NCI-H524 treated with DMSO at 0.1 percent for 48 hours (cell line): ENCODE measurements at regions not wholly inside any gene's neighbourhood (a gene's known extent, or its start where the extent isn't known, plus 50 kb on each side); places are given as distances from the start of the nearest gene placed in this dataset.
"Not testable (repeated sequence)": the region's sequence is repeated elsewhere in the genome, so short reads cannot be mapped to it uniquely, and the experiment has no call there.

Experiments used
- DNase-seq: peaks from one replicate; lab custom pipeline; 2025; lab: John Stamatoyannopoulos, UW

DNA sequence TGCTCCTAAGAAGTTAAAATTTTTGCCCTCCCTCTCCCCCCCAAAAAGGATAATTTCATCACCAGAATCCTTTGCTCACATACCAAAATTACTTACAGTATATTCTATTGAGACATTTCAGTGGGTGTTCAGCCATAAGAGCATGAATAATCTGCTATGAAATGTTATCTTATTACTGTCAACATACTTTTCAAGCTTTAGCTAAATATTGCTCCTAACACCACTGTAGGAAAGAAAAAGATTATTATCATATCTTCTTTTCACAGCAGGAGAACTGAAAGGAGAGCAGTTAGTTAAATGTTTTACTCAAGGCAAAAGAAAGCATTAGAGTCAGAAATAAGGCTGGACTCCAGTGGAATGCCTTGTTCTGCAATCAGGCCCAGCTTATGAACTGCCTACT lies 231.0 kb upstream of the GYPA start:
- no peak for DNase-seq

DNA sequence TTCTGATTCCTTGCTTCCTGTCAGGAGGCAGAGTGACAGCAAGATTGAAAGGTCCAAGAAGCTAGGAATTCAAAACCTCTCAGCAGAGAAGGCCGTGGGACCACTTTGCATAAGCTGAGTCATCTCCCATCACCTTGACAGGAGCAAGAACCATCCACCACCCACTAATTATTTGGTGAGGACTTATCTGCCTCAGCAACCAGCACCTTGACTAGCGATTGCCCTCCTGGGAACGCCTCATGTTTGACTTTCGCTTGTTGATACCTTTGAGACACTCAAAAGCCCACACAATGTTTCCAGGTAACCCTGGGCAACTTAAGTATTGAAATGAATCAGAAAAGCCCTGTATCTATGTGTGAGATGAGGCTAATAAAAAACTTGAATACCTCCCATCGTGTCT lies 233.5 kb upstream of the GYPA start:
- DNase-seq, result no peak

DNA sequence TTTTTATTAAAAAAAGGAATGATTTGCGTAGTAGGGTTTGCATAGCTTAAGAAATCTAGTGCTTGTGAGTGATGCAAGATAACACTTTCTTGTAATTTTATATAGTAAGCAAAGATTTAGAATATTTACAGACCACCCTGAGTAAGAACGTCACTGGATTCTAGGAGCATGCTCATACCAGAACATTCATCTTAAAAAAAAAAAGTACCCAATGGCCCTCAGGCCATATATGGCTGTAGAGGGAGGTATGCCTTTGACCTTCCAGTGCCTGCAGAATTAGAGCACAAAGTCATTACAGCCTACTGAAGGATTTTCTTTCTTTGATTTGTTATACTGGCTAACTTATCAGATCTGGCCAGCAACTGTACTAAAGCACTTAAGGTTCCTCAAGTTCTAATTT lies 236.3 kb upstream of the GYPA start:
- no peak for DNase-seq

DNA sequence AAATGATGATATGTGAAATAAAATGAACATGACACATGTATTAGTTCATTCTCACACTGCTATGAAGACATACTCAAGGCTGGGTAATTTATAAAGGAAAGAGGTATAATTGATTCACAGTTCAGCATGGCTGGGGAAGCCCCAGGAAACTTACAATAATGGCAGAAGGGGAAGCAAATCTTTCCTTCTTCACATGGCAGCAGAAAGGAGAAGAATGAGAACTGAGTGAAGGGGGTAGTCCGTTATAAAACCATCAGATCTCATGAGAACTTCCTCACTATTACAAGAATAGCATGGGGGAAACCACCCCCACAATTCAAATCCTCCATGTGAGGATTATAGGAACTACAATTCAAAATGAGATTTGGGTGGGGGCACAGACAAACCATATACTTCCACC lies 243.9 kb upstream of the GYPA start:
- no peak for DNase-seq

DNA sequence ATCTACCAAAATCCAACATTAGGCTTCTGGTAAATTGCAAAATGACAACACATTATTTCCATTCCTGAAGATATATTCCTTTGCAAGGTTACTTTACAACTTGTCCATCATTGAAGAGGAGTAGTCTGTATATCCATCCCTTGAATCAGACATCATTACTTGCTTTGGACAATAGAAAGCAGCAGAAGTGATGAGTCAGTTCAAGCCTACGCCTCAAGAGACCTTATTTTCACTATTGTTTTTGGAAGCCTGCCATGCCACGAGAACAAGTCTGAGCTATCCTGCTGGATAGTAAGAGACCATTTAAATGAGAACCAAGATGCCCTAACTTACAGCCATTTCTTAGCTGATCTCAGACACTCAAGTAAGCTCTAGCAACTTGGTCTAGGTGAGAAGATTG lies 246.0 kb upstream of the HHIP start:
- no peak for DNase-seq

DNA sequence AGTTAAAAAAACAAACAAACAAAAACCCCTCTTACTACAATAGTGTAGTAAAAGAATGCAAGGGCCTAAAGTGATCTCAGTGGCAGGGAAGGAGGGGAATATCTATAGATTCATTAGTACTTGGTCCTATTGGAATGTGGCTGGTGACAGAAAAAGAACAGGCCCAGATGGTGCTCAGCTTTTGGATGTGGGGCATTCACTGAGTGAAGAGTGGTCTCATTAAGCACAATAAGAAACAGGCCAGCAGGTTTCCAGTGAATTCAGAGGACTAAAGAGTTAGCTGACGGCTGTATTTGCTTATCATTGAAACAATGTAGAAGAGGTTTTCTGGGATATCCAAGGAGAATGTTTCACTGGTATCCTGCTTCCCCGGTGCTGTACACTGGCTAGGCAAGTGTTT lies 243.8 kb upstream of the HHIP start:
- DNase-seq, result no peak

DNA sequence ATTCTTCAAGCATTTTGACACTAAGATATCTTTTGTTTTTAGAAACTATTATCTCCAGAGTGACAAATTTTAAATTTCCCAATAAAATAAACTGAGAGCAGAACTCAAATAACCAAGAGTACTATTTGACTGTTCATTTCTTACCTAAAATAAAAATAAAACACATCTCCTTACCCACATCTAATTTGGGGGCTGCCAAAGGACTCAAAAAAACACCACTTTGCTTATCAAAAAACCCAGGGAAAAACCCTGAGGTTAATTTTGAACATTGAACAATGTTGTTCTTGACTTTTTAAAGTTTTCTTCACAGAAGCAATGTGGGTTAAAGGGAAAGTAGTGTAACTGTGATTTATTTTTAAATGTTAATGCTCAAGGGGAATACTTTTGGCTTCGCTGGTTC lies 243.0 kb upstream of the HHIP start:
- no peak for DNase-seq

DNA sequence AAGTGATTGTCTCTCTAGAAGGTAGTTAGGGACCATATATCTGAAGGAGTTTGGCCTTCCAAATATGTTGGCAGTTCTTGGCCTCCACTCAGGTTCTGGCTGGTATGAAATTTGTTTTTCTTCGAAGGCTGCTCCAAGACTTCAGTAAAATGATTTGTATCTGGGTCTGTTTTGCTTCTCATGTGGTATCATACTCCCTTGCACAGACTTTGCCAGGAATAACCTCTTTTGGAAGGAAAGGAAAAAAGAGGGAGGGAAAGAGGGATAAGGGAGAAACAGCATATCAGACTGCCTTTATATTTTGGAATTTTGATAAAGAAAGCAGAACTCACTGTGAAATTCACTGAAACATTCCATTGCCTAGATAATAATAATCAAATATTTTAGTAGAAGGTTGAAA lies 242.1 kb upstream of the HHIP start:
- DNase-seq, result no peak

DNA sequence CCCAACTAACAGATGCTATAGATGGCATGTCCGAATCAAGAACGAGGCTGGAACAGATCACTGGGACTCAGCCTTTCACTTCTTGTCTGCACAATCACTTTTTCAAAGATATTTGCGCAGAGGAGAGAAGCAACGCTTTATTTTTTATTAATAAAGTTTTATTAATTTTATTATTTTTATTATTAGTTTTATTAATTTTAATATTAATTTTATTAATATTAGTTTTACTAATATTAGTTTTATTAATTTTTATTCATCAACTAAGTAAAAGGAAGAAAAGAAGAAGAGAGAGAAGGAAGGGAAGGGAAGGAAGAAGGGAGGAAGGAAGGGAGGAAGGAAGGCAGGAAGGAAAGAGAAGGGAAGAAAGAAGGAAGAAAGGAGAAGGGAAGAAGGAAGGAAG lies 236.4 kb upstream of the HHIP start:
- no peak for DNase-seq

DNA sequence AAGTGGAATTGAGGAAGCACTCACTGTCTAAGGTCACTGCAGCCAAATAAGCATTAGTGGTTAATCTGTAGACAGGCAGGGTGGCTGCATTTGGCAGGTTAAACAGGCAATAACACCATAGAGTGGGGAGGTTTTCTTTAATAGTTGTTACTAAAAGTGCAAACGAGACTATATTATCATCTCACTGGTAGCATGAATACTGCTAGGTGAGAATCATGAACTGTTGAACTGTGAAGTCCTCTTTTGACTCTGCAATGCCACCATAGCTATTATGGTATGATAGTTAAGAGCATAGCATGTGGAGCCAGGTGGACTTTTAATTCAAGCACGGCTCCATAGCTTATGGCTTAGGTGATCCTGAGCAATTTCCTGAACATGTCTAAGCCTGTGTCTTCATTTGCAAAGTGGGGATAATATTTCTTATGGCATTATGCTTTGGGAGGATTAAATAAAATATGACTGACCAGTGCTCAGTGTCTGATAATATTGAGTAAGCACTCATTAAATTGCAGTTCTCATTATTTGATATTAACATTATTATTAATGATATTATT lies 235.6 kb upstream of the HHIP start:
- no peak for DNase-seq

DNA sequence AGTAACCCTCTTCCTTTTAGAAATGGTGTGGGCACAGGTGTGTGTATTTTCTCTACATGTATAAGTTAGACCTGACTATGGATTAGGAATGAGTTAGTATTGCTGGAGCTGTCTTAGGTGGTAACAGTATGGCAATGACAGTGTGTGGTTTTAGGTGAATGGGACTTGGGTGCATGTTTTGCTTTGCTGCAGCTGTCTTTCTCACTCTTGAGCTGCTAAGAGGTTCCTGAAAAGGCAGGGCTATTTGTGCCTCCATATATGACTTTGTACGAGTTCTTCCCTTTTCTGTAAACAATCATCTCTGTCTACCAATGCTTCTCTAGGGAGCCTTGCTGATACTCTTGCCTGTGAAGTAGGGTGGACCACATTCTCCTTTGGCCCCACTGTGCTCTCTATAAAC lies 234.8 kb upstream of the HHIP start:
- no peak for DNase-seq

DNA sequence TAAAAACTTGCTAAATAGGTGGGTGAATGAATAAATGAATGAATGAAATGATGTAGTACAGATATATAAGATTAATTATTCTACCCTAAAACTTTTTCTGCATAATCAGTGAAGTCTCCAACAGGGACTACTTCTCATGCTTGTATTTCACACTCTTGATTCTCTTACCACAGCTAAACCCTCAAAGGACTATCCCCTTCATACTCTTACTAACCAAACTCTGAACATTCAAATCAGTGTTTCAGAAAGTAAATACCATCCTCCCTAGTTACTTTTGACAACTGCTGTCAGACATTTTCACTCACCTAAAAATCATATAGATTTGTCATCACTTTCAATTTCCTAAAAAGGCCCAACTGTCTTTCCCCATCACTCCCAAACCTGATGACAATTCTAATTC lies 234.3 kb upstream of the HHIP start:
- DNase-seq, result no peak

DNA sequence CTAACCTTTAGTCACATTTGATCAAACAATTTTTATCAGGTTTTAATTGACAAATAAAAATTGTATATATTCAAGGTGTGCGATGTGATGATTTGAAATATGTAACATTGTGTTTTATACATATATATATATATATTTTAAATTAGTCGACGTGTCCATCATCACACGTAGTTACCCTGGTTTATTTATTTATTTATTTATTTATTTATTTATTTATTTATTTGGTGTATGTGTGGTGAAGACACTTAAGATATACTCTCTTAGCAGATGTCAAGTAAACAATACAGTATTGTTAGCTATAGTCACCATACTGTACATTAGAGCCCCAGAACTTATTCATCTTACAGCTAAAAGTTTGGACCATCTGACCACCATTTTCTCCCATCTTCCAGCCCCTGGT lies 224.9 kb upstream of the HHIP start:
- DNase-seq, result no peak

DNA sequence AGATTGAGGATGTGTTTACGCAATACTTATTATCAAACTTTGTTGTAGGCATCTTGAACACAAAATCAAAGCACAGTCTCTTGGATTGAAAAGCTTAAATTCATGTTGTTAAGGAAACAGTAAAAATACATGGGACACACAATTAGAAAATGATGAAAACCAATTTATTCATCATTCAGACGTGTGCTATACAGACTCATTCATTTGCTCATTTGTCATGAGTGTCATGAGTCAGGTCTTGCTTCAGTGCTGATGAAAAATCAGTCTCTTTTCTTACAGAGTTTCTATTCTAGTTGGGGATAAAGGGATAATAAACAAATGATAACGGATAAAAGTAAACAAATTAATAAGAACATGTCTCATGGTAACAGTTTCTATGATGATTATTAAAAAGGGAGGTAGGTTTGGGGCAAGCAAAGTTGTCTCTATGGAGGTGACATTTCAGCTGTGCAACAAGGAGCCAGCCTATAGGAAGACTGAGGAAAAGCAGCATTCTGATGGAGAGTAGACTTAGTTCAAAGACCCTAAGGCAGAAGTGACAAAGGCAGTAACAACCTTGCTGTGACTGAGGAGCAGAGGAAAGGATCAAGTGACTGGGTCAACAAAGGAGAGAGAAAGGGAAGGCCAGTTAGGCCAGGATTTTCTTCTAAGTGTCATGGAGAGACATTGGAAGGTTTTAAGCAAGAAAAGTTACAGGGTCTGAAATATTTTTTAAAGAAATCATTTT lies 224.0 kb upstream of the HHIP start:
- DNase-seq, result no peak

DNA sequence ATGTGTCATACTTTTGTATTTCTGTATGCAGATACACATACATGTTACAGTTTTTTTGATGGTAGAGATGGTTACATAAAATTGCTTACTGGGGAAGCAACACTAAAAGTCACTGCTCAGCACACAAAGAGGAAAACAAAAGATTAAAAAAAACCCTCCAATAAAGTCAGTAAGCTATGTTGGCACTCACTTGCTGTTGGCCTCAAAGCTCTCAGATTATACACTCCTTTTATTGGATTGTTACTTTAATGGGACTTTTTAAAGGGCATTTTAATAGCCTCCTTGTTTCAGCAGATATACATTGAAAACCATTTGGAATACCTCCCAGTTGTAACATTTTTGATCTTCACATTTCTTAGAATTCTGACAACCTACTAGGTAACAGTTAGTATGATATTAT lies 222.0 kb upstream of the HHIP start:
- DNase-seq, result no peak

DNA sequence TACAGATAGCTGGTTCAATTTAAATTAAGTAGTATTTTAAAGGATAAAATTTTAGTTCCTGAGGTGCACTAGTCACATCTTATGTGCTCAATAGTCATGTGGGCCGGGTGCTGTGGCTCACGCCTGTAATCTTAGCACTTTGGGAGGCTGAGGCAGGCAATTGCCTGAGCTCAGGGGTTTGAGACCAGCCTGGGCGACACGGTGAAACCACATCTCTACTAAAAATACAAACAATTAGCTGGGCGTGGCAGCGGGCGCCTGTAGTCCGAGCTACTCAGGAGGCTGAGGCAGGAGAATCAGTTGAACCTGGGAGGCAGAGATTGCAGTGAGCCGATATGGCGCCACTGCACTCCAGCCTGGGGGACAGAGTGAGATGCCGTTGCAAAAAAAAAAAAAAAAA lies 219.9 kb upstream of the HHIP start:
- DNase-seq, result not testable (repeated sequence)

DNA sequence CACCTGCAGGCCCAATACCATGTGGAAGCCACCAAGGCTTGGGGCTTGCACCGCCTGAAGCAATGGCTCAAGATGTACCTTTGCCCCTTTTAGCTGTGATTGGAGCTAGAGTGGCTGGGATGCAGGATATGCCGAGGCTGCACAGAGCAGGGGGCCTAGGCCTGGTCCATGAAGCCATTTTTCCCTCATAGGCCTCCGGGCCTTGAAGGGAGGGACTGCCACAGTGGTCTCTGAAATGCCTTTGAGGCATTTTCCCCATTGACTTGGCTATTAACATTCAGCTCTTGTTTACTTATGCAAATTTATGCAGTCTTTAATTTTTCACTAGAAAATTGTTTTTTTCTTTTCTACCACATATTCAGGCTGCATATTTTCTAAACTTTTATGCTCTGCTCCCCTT lies 203.2 kb upstream of the HHIP start:
- no peak for DNase-seq

DNA sequence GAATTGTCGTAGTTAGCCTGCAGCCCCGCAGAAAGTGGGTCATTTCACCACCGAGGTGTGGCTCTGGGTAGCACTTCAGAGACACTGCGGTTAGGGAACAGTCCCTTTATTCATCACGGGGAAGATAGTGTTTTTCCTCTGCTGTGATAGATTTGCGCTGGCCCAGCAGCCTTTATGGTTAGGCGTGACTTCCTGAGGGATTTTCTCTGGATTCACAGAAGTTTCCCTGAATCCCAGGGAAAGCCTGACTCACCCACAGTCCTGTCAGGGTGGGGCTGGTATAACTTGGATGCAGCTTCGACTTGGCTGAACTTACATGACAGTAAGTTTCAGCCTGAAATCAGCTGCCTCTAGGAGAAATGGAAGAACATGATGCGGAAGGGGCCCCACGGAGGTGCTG lies 196.3 kb upstream of the HHIP start:
- no peak for DNase-seq

DNA sequence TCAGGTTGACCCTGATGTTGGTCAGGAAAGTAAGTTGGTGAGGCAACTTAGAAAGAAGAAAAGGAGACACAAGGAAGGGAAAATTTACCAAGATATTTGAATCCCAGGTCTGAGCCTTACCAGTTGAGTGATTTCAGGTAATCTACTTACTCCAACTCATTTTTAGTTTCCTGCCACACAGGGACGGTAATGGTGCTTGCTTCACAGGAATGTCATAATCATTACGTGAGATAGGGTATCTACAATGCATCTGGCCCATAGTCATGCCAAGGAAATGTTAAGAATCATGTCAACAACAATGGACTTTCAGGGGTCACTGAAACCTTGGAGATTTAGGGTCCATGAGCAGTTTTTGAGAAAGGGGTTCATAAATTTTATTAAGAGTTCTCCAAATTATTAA lies 195.4 kb upstream of the HHIP start:
- no peak for DNase-seq

DNA sequence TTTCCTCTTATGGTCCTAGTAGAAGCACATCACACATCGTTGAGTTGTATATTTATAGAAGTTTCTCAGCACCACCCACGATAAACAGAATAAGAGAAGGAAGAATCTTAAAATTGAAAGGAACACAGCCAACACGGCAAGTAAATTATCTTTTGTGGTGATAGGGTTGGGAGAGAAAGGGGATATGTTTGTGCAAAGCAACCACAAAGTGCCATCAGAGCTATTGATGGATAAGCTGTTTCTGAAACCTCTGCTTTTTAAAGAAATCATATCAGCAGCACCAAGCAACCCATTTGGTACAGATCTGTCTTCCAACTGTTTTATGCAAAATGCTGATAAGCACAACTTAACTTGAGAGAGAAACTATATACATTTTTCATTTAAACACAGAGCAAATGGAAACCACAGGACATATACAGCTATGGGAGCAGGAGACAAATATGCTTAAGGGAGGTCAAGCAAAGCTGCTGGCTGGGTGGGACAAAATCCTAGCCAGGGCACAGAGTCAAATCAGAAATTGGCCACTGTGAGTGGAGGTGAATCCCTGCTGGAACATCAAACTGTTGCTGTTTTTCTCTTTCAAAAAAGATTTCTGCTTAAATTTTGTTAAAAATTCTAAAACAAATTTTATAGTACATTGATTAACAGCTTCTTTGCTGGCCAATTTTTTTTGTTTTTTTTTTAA lies 194.0 kb upstream of the HHIP start:
- no peak for DNase-seq

DNA sequence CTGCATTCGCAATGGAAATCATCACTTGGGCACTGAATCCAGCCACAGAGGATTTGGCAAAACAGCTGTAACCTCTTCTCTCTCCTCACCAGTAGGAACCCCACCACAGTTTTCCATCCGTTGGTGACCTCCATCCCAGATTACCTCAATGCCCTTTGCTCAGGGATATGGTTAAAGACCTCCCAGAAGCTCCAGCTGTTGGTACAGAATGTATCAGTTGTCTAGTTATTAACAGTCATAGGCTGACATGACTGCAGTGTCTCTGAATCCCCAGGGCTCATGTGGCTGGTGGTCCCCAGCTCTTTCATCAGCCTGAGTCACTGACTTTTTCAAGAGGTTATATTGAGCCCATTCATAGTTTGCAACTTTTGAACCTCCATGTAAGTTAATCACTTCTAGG lies 189.8 kb upstream of the HHIP start:
- DNase-seq, result no peak

DNA sequence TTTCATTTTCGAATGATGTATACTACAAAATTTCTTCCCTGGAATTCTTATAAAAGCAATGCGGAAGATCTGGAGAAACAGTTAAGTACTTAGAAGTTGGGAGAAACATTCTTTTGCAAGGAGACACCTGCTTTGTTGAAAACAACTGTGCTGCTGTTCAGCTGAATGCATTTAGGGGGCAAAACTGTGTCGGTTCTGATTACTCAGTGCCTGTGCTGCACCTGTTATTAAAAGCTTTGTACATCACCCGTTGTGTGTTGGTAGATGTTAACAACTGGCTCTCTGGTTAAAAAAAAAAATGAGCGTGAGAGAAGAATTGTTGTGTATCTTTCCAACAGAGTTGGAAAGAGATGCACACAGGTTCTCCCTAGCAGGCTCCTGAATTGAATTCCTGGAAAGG lies 184.1 kb upstream of the HHIP start:
- no peak for DNase-seq

DNA sequence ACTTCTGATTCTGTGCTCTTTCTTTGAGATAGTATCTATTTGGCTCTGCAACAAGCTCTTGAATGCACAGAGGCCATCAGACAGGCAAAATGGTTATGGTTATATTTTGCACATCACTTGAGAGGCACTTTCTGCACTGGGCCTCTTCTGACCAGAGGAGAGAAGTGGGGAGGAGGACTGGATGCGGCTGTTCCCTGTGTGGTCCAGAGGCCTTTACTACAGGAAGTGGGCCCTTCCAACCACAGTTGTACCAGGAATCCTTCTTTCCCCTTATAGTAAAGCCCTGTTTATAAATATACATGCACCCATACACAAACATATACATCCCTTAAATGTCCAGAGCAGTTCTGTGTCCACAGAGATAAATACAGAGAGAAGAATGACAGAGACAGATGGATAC lies 182.7 kb upstream of the HHIP start:
- no peak for DNase-seq

DNA sequence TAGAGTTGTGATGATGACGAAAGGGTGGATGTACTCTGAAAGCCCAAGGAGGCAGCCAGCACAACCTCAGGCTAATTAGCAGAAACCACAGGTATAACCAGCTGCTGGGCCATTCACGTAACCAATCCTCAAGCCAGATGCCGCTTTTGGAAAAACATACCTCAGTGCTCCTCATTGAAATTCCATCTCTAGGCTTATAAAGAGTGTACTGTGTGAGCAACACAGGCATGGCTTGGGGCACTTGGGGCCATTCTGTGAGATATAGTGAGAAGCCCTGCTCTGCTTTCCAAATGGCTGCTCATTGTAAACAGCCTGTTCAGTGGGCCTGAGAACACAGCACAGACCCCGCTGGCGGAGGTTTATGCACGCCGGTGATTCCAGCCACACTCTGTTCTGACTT lies 182.1 kb upstream of the HHIP start:
- no peak for DNase-seq
